AG04450 (cell line): ENCODE measurements at regions not wholly inside any gene's neighbourhood (a gene's known extent, or its start where the extent isn't known, plus 50 kb on each side); places are given as distances from the start of the nearest gene placed in this dataset.

Experiments
- CTCF ChIA-PET: fragments of 300-600, 350-600 bp; formaldehyde crosslinking; extraction: SDS; loops from one replicate; lab custom pipeline; 2022; ENCODE audit warnings: antibody characterized with exemption, inconsistent platforms; lab: Charles Lee
- POLR2A ChIA-PET: fragments of 350-600 bp; formaldehyde crosslinking; extraction: SDS; loops from one replicate; lab custom pipeline; 2021; ENCODE audit warnings: antibody characterized with exemption, inconsistent platforms; lab: Yijun Ruan, JAX
- DNase-seq: peaks from one replicate; pipeline ENCODE4 v3.0.0-alpha.2; 2011; ENCODE audit warnings: low read depth, low spot score
- H3K27ac ChIP-seq: one replicate; pipeline ENCODE4 v1.5.1; 2012; ENCODE audit warnings: low read depth, low read length, control low read depth
- H3K27me3 ChIP-seq: one replicate; pipeline ENCODE4 v1.6.0; 2012; ENCODE audit warnings: low read length; ENCODE audit not compliant: control insufficient read depth, insufficient read depth
- H3K4me3 ChIP-seq: 2 replicates; pipeline ENCODE4 v1.5.1; 2011; ENCODE audit warnings: mild to moderate bottlenecking, low read depth, low read length, control low read depth
- H3K9me3 ChIP-seq: 2 replicates; pipeline ENCODE4 v1.5.1; 2012; ENCODE audit warnings: low read length; ENCODE audit not compliant: control insufficient read depth, insufficient read depth
- TF ChIP-seq, protein P1 (sequence below): IDR thresholded peaks from 2 replicates; pipeline ENCODE4 v1.5.1; 2011; ENCODE audit warnings: low read depth, low read length, control low read depth, inconsistent platforms

DNA sequence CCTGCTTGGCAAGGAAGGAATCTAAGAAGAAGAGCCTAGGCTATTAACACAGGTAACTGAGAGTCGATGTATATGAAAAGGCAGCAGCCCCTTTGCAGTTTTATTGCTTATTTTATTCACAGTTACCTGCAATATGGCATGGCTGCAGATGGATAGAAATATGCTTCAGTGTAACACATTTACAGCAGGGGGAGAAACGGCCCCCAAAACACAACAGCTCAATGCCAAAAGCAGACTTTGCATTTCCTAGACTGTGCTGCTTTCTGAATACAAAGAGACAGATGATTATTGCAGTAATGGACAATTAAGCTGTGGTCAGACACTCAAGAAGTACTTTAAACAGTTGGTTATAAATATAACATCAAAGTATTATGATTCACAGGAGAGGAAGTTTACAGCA lies 108.0 kb upstream of the CDH13 start:
- TF ChIP-seq, protein P1, sequence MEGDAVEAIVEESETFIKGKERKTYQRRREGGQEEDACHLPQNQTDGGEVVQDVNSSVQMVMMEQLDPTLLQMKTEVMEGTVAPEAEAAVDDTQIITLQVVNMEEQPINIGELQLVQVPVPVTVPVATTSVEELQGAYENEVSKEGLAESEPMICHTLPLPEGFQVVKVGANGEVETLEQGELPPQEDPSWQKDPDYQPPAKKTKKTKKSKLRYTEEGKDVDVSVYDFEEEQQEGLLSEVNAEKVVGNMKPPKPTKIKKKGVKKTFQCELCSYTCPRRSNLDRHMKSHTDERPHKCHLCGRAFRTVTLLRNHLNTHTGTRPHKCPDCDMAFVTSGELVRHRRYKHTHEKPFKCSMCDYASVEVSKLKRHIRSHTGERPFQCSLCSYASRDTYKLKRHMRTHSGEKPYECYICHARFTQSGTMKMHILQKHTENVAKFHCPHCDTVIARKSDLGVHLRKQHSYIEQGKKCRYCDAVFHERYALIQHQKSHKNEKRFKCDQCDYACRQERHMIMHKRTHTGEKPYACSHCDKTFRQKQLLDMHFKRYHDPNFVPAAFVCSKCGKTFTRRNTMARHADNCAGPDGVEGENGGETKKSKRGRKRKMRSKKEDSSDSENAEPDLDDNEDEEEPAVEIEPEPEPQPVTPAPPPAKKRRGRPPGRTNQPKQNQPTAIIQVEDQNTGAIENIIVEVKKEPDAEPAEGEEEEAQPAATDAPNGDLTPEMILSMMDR = no peak
- no peaks in the 10 kb centered on the region for H3K27me3 ChIP-seq
- no peak overlapping the region for H3K27ac ChIP-seq
- ChIA-PET POLR2A (no interaction called here), CTCF (no interaction called here)
- H3K4me3 ChIP-seq = no peak overlapping the region
- no peaks in the 10 kb centered on the region for H3K9me3 ChIP-seq
- no peak for DNase-seq

DNA sequence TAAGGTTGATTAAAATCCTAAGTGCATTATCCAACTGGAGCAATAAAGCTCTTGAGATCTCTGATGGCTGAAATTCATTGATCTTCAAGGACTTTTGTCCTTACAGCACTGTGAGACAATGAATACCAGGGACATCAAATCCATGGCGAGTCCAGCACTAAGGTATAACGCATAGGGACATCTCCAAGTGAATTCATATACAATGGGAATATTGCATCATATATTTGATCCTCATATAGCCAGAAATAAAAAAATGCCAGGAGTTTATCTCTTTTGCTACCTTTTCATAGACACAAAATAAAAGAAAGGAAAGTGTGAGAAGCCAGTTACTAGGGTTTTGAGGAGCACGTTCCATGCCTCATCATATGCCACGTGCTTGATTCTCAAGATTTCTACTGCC lies 112.5 kb upstream of the CDH13 start:
- POLR2A ChIA-PET = no interaction called here
- H3K4me3 ChIP-seq = no peak overlapping the region
- TF ChIP-seq, protein P1 = no peak
- H3K9me3 ChIP-seq = no peaks in the 10 kb centered on the region
- no peak overlapping the region for H3K27ac ChIP-seq
- CTCF ChIA-PET = no interaction called here
- no peaks in the 10 kb centered on the region for H3K27me3 ChIP-seq
- DNase-seq = no peak

DNA sequence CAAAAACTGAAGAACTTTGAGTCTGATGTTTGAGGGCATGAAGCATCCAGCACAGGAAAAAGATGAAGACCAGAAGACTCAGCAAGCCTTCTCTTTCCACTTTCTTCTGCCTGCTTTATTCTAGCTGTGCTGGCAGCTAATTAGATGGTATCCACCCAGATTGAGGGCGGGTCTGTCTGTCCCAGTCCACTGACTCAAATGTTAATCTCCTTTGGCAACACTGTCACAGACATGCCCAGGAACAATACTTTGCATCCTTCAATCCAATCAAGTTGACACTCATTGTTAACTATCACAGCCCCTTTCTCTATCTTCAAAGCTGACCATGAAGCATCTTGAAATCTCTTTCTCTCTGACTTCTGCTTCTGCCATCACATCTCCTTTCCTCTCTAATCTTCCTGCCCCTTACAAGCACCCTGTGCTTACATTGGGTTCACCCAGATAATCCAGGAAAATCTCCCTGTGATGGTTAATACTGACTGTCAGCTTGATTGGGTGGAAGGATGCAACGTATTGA lies 115.9 kb upstream of the CDH13 start:
- TF ChIP-seq, protein P1 = no peak
- DNase-seq = no peak
- ChIA-PET CTCF (no interaction called here), POLR2A (no interaction called here)
- H3K9me3 ChIP-seq = peaks cover 5% of the 10 kb centered on the region; the same call in 1 of the 2 replicates
- no peak overlapping the region for H3K27ac ChIP-seq
- H3K27me3 ChIP-seq = no peaks in the 10 kb centered on the region
- no peak overlapping the region for H3K4me3 ChIP-seq

DNA sequence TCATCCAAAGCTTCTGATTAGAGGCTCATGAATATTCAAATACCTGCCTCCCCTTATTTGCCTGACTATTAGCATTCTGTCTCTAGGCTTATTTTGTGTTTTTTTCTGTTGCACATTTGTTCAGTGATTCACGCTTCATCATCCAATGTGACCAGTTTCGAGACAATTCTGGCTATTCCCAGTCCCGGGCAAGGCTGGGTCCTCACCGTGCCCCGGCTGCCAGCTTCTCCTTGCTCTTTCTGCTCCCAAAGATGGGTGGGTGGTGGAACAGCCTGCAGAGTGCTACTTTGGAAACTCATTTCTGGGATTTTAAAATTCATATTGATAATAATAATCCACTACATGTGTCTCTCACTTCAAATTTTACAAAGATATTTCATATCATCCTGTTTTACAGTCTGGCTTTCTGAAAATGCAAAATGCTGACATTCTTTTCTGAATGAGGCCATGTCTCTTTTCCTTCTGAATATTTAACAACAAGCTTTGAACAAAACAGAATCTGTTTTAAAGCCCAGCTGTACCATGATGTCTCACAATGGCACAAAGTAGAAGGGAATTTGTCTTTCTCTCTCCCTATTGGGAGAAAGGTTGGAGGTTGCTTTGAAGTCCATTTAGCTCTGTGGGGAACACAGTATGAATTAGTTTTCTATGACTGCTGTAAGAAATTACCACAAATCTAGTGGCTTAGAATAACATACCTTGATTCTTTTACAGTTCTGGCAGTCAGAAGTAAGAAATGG lies 116.9 kb upstream of the CDH13 start:
- TF ChIP-seq, protein P1 = no peak
- Histone ChIP-seq H3K4me3 (no peak overlapping the region), H3K9me3 (peaks cover 5% of the 10 kb centered on the region; the same call in 1 of the 2 replicates), H3K27ac (no peak overlapping the region), H3K27me3 (no peaks in the 10 kb centered on the region)
- DNase-seq = no peak
- ChIA-PET POLR2A (no interaction called here), CTCF (no interaction called here)
